A204.1 (cell line): ENCODE measurements at regions not wholly inside any gene's neighbourhood (a gene's known extent, or its start where the extent isn't known, plus 50 kb on each side); places are given as distances from the start of the nearest gene placed in this dataset.

ENCODE experiments used
- FAIRE-seq: peaks from 2 replicates; lab custom pipeline; 2012; peaks lifted over from hg19 to GRCh38; lab: Jason Lieb, UNC

DNA sequence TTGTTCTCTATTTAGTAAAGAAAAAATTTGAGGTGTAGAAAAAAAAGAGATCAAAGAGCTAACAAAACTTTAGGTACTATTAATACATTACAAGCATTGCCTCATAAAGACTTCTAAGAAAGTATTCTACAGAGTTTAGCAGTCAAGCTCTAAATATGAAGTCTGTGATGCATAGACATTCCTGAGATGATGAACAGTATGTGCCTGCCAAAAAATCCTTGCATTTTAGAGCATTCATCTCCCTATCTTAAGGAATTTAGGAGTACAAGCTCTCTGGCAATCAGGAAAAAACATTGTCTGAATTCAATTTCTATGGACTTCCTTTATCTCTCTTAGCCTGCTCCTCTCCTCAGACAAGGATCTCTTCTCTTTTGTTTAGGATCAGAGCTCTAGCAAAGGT is 202.6 kb upstream of the LRFN5 start:
- FAIRE-seq, result no peak

DNA sequence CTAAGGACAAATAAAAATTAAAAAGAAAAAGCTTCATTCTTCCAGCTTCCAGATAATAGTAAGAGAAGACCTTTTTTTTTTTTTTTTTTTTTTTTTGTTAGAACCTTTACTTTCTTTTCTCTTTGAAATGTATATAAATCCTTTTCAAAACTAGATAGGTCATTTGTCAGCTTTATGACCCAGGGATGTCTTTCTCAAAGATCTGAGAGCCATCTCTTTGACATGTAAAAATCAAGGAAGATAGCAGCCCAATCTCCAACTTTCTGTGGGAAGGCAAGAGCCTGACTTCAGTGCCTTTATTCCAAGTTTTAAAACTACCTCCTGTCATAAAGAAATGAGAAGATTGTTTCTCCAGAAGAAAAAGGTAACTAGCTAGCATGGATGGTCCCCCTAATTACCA is 203.3 kb upstream of the LRFN5 start:
- no peak for FAIRE-seq

DNA sequence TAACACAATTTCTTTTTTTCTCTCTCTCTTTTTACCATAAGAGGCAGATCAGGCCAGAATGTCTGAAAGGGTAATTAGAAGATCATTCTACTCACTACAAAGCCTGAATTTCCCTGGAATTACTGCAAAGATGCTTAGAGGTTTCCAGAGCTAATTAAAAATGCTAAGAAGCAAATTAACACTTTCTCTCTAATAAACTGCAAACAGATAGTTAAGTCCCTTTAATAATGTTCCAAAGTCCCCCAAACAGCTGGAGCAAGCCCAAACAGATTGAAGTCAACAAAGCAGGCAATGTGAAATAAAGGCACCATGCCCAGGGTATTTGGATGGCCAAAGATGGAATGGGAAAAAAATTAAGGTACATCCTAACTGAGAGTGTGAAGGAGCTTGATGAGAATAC is 208.8 kb upstream of the LRFN5 start:
- no peak for FAIRE-seq

DNA sequence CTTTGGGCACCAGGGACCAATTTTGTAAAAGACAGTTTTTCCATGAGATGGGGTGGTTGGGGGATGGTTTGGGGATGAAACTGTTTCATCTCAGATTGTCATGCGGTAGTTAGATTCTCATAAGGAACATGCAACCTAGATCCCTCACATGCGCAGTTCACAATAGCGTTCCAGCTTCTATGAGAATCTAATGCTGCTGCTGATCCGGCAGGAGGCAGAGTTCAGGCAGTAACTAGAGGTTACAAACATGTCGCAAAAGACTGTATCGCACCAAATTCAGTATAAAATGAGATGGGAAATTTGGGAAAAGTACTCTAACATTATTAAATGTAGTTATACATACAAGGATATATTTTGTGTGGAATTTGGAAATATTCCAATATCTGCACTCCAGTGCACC is 213.2 kb upstream of the LRFN5 start:
- FAIRE-seq, result no peak

DNA sequence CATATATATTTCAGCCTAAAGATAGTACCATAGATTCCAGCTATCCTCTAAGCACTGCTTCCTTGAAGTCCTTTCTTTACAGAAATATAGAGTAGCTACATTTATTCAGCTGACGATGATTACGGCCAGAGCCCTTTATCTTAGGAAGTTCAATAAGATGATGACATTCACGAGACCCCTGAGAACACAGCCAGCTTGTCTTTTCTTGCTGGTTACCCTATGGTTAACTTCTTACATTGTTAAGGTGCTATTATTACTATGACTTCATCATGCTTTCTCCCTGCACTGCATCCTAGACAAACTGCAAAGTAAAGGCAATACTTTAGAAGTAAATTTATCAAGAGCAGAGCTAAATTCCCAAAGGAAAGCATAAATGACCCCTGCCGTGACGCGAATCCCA is 214.4 kb upstream of the LRFN5 start:
- FAIRE-seq, result no peak

DNA sequence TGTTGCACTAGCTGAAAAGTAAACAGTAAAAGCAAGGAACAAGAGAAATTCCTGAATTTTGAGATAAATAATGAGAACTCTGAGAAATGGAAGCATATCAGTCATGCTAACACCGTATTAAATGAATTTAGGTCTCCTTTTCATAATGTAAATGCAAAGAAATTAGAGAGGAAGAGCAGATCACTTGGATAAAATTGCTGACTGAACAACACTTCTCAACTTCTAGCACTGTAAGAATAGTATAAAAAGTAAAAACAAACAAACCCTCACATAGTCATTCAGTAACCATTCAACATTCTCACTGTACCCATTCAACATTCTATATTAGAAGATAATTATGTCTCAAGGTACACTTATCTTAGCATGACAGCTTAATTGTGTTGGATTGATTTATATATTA is 217.3 kb upstream of the LRFN5 start:
- FAIRE-seq, result no peak

DNA sequence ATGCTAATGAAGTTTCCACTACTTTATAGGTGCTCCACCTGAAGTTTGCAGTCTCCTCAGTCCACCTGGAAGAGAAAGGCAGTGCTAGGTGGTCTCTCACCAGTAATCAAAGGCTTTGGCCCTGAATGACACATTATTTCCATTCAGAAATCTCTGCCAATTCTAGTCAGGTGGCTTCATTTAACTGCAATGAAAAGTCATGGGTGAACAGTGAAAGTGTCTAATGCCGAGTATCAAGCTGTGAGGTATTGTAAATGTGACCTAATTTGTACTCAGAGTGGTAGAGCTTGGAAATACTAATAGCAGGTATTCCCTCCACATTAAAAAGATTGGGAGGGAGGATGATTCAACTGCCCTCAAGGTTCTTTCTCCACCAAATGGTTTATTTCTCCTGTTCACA is 220.9 kb upstream of the LRFN5 start:
- FAIRE-seq, result no peak

DNA sequence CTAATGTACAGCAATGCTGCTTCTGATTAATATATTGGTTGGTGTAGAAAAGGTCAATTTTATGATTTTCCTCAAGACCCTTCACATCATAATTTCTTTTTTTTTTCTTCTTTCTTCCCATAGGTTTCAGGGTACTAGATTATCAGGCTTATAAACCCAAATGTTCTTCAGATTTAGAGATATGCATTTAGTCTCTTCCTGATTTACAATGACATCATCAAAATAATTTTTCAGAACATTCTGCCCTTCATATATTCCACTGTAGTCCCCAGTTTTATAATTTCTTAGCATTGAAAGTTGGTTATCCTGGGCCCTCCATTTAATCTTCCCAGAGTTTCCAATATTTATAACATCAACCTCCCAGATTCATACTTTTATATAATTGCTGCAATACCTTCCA is 226.7 kb upstream of the LRFN5 start:
- FAIRE-seq, result no peak

DNA sequence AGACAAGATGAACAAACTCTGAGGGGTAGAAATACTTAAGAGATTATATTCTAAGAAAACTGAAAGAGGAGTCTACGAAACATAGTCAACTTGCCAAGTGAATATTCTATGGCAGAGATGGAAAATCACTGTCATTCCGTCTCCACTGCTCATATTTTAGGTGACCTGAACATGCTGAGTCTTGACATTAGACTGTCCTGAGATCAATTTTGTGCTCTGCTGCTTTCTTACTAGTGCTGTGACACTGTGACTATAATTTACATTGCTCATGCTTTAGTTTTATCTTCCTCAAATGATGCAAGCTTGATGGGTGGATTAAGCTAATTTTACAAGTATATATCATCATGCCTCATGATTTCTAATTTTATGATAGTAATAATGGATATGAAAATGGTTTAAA is 228.2 kb upstream of the LRFN5 start:
- FAIRE-seq, result no peak

DNA sequence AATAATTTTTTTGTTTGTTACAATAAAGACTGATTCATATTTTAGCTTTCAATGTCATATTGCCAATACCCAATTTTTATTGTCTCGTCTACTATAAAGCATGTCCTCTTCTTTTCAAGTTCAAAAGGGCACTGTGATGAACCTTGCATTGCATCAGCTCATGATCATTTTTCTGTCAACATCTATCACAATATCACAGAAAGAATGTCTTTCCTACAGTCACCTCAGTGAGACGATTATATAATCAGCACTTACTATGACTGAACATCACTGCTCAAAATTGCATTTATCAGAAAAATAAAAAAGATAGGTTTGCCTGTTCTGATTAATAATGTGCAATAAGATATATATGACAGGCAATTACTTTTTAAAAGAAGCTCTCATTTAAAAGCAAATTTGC is 228.7 kb upstream of the LRFN5 start:
- no peak for FAIRE-seq

DNA sequence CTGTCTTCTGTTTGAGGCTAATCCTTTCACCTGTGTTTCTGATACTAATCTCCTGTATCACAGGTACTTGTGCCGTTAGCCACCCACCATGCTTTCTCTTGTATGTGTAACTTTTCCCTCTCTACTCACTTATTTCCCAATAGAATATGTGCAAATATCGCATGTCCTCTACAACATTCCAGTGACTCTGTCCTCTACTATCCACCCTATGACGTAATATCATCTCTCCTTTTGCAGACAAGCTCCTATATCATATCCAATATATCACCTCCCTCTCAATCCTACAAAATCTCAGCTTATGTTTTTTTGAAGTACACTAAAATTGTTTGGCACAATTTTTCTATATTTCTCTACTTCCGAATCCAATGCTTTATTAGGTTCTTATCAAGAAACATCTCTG is 232.6 kb upstream of the LRFN5 start:
- no peak for FAIRE-seq

DNA sequence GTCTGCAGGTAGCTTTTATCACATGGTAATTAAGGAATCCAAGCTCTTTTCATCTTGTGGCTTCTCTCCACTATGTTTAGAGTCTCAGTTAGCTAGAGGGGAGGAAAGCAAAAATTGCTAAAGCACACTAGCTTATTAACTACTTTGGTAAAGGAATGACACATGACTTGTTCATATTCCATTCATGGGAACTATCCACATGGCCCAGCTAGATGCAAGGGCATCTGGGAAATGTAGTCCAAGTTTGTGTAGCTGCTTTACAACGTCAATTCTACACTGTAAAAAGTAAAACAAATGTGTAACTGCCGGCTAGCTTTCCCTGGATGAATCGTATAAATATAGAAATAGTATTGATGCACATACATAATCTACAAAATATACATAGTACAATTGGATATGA is 244.5 kb upstream of the LRFN5 start:
- FAIRE-seq, result no peak

DNA sequence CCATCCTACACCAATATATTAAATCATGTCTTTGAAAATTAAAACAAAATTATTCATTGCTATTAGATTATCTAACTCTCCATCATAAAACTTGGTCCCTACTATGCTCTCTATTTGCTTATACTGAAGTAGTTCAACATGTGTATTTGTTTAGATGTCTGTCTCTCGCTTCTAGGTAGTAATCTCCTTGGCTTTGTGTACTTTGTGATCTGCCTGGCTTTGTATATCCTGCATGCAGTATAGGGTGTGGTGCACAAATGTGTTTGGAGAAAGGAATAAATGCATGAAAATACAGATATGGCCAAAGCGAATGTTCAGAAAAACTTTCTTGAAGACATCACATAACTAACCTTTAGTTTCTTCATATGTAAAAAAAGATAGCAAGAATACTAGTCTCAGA is 246.6 kb upstream of the LRFN5 start:
- FAIRE-seq, result no peak

DNA sequence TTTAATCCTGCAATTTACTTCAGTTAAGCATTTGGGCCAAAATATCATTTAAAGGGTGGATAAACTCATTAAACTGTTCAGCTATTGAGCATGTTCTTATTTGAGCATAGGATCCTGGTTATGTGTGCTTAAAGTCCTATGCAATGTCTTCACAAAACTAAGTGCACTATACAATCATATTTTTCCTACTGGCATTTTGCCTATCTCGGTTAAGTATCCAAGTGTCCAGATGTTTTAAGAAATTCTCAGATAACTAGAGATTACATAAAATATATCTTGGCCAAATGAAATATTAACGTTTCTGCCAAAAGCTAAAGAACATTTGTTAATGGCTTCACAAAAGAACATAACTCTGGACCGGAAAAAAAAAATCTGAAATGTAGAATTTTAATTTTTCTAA is 250.8 kb upstream of the LRFN5 start:
- FAIRE-seq, result no peak

DNA sequence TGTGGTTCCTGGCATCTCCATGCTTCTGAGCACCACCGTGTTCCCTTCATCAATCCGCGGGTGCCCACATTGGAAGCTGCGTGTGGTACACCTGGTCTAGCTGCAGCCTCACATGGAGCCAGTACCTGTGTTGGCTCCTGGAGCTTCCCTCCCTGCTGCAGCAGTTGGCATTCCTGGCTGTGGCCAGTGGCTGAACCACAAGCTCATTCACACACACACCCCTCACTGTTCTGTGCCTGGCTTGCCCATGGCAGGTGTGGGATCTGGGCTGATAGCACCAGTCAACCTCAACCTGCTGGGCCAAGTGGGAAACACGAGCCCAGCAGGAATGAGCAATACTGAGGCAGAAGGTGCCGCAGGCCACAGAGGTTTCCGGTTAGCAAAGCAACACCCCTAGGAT is 256.2 kb upstream of the LRFN5 start:
- FAIRE-seq, result no peak

DNA sequence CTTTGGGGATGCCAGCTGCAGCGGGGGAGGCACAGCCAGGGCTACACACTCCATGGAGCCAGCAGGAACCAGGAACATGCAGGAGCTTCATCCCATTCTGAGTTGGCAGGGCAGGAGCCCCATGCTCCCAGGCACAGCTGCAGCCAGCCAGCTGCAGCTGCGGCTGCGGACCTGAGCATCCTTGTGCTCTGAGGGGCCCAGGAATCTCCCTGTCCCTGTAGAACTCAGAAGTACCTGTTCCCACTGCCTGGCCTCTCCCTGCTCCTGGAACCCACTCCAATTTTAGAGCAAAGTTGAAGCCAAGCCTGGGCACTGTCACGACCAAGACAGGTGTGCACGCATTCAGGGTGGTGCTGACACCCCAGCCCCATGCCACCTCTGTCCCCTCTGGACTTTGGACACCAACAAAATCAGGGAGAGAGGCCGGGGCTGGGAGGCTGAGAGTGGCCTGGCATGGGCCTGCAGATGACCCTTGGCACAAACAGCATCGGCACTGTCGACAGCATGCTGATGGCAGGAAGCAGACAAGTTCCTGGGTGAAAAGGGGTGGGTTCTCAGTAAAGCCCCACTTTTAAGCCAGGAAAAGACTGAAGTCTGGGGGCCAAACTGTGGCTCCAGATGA is 257.3 kb upstream of the LRFN5 start:
- FAIRE-seq, result no peak

DNA sequence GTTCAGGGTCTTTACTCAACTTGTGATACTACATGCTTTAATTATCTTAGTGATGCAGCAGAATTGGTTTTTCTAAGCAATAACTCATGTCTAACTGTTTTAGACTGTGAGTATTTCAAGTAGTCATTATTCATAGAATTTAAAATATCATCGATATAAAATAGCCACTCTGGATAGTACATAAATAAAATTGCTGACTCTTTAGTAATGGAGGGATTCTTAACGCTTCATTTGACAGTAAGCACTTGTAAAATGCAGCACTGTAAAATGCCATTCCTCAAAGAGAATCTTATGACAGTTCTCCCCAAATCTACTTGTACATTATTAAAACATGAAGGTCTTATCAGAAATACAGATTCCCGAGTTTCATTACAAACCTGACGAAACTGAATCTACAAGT is 262.8 kb upstream of the LRFN5 start:
- FAIRE-seq, result no peak

DNA sequence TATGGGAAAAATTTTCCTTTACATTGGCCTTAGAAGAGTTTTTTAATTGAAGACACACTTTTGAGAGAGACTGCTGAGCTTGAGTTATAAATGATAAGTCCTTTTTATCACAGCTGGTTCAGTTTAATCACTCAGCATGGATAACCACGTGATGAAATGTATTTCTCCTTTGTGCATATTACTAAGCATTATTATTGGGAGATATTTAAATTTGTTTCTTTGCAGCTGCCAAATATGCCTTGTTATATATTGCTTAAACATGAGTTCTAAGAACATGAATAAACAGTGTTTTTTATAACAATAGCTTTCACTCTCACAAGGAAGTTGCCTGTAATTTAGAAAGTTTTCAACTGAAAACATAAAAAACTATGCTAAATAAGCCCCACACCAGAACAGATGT is 293.5 kb upstream of the LRFN5 start:
- FAIRE-seq, result no peak

DNA sequence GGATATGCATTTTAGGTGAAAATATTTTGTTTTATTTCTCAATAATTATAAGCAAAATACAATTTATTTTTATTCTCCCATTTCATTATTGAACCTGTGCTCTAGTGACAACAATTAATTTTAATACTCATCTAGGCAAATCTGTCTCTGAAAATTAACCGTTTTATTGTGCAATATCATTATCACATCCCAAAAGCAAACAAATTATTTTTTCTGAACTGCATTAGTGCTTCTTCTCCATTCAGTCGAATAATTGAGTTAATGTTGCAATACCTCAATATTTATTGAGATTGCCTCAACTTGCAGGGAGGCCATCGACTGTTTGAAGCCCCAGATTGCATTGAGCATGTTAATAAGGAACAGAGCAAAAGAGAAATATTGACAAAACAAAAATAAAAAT is 303.2 kb upstream of the LRFN5 start:
- FAIRE-seq, result no peak

DNA sequence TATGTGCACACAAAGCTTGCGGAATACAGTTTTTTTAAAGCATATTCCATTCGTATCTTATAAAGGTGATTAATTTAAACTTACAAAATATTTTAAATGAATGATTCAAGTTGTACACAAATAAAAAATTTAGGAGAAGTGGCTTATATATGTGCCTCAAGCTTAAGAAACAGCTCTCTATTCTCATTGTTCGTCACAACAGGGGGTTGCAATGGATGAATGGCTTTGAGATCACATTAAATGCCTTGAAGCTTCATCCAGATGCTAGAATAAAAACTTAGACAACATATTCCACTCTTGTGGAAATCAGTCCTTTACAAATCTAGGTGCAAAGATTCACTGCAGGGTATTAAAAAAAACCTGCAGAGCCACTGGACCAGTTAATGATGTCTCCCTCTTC is 303.9 kb upstream of the LRFN5 start:
- FAIRE-seq, result no peak

DNA sequence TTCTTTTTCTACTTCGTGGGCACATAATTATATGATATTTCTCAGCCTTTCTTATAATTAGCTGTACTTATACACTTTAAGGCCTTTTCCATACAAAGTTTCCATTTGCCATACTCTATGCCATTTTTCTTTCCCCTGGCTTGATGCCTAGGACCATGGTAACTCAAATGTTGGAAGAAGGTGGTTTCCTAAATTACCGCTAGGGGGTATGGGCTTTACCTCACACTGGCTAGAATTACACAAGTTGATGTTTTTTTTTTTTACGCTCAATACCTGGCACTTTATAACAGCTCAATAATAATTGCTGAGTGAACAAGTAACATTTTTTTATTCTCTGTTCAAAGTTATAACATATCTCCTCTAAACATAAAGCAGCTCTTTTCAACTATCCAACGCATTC is 306.8 kb upstream of the LRFN5 start:
- no peak for FAIRE-seq

DNA sequence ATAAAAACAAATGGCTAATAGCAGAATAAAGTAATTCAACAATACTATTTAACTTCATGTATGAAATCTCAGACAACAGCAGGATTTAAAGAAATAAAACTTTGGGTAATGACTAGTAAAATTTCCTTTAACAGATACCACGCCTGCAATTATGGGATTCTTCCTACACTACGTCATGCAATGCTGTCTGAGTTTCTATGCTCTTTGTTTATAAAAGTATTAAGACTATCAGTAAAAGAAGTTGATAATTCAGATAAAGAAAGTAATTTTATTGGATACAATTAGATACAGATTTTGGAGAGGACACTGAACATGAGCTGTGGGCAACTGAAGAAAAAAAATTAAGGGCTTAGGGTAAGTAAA is 308.4 kb upstream of the LRFN5 start:
- FAIRE-seq, result no peak

DNA sequence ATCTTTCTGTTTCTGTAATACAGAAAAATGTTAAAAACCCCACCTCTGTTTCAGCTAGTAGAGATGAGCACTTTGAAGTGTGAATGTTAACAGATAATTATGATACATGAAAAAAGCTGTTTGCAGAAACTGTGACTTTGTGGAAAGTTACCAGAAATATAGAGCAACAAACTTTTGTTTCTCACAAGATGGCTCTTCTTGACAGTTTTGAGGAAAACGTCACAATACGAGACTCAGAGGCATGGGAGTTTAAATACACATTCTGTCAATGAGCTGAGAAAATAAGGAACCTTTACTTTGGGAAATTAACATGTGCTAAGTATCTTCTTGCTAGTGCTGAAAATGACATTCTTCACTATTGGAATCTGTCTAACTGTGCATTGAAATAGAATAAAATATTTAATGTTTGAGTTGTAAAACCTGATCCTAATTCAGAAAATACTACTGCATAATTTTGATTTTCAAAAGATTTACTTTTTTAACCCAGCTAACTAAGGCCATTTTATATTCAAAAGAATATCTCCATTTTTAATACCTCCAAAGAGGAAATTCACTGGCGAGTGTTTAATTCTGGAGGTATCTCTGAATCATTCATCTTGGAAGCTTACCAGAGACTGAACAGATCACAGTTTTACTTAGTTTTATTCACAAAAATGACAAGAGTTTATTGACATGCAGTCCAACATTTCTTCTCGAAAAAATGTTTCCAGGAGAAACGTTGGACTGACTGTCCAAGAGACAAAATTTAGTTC is 308.9 kb upstream of the LRFN5 start:
- no peak for FAIRE-seq

DNA sequence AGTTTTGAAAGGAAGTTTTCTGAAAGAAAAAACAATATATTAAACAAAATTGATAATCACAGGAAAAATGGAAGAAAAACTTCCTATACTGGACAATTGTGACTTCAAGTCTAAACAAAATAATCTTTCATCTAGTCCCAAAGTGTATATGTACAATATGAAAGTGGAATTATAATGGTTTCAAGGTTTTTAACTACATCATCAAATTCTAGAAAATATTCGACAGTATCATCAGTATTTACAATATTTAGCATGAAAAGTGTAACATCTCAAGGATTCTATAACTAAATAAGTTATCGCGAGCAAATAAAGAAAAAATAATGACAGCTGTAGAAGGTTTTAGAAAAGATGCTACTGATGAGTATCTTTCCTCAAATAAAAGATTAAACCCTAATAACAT is 310.9 kb upstream of the LRFN5 start:
- no peak for FAIRE-seq

DNA sequence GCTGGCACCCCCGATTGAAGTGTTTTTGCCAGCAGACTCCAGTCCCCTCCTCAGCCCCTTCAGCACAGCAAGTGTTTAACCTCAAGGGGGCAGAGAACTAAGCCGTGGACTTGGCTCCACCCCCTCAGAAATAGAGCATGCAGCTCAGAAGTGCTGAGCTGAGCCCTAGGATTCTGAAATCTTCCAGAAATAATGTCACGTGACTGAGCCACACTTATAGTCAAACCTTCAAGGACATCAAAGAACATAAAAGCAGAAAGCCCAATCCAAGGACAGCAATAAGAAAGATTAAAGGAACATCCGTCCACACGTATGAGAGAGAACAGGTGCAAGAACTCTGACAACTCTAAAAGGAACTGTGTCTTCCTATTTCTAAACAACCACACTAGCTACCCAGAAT is 317.7 kb upstream of the LRFN5 start:
- no peak for FAIRE-seq
